Suprapubic skin (tissue), 4 donors: ENCODE measurements at regions not wholly inside any gene's neighbourhood (a gene's known extent, or its start where the extent isn't known, plus 50 kb on each side); places are given as distances from the start of the nearest gene placed in this dataset.

Experiments
- DNase-seq, 2 donors: peaks; one replicate each; pipeline ENCODE4 v3.0.0-alpha.2; 2019; ENCODE audit warnings: low spot score in 2 of 2
- H3K27ac ChIP-seq: fragments of 200-600 bp; sonication (generic); one replicate; pipeline ENCODE4 v1.5.1; 2019
- H3K27me3 ChIP-seq: fragments of 200-600 bp; sonication (generic); one replicate; pipeline ENCODE4 v1.5.1; 2019
- H3K36me3 ChIP-seq: fragments of 200-600 bp; sonication (generic); one replicate; pipeline ENCODE4 v1.5.1; 2019
- H3K4me1 ChIP-seq: fragments of 200-600 bp; sonication (generic); one replicate; pipeline ENCODE4 v1.5.1; 2019
- H3K4me3 ChIP-seq: fragments of 200-600 bp; sonication (generic); one replicate; pipeline ENCODE4 v1.5.1; 2019; ENCODE audit warnings: mild to moderate bottlenecking
- H3K9me3 ChIP-seq: fragments of 200-600 bp; sonication (generic); one replicate; pipeline ENCODE4 v1.5.1; 2019
- EP300 ChIP-seq: sonication (generic); formaldehyde crosslinking; IDR thresholded peaks from one replicate; pipeline ENCODE4 v1.6.1; 2017; ENCODE audit warnings: antibody characterized with exemption
- POLR2A ChIP-seq, 2 donors: fragments of 450-650 bp; IDR thresholded peaks; one replicate each; pipeline ENCODE4 v1.6.1; 2017; ENCODE audit warnings: antibody characterized with exemption in 2 of 2, mild to moderate bottlenecking in 2 of 2, moderate library complexity in 2 of 2
- POLR2AphosphoS5 ChIP-seq, 3 donors: sonication (generic); formaldehyde crosslinking; IDR thresholded peaks; one replicate each; pipeline ENCODE4 v1.6.1; 2017; ENCODE audit warnings: antibody characterized with exemption in 3 of 3
- WGBS: methylation state at CpG from one replicate; pipeline ENCODE4 v1.1.5; 2018; 5-methylcytosine and 5-hydroxymethylcytosine counted together
- TF ChIP-seq, protein P1 (sequence below), 2 donors: fragments of 200-600 bp in 1 of 2; fragments of 450-650 bp in 1 of 2; sonication (generic) in 1 of 2; IDR thresholded peaks; one replicate each; pipeline ENCODE4 v1.5.1; 2016 to 2019; ENCODE audit warnings: antibody characterized with exemption in 2 of 2, mild to moderate bottlenecking in 1 of 2, moderate library complexity in 1 of 2

- no peak for DNase-seq
- no peaks in the 10 kb centered on the region for H3K9me3 ChIP-seq
Measured at GRCh38 chr21:23986987-23987386, 1620.3 kb downstream of the MRPL39 start.

DNA sequence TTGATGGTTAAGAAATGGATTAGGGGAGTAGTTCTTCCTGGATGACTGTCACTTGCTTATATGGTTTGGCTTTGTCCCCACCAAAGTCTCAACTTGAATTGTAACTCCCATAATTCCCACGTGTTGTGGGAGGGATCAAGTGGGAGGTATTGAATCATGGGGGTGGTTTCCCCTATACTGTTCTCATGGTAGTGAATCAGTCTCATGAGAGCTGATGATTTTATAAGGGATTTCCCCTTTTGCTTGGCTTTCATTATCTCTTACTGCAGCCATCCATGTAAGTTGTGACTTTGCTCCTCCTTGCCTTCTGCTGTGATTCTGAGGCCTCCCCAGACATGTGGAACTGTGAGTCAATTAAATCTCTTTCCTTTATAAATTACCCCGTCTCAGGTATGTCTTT lies 1621.1 kb downstream of the MRPL39 start:
- H3K27me3 ChIP-seq = no peaks in the 10 kb centered on the region
- TF ChIP-seq EP300 (no peak), POLR2A (IDR thresholded peaks at IDR 0.05) (no peak), POLR2AphosphoS5 (IDR thresholded peaks at IDR 0.05) (no peak)
- TF ChIP-seq, protein P1, sequence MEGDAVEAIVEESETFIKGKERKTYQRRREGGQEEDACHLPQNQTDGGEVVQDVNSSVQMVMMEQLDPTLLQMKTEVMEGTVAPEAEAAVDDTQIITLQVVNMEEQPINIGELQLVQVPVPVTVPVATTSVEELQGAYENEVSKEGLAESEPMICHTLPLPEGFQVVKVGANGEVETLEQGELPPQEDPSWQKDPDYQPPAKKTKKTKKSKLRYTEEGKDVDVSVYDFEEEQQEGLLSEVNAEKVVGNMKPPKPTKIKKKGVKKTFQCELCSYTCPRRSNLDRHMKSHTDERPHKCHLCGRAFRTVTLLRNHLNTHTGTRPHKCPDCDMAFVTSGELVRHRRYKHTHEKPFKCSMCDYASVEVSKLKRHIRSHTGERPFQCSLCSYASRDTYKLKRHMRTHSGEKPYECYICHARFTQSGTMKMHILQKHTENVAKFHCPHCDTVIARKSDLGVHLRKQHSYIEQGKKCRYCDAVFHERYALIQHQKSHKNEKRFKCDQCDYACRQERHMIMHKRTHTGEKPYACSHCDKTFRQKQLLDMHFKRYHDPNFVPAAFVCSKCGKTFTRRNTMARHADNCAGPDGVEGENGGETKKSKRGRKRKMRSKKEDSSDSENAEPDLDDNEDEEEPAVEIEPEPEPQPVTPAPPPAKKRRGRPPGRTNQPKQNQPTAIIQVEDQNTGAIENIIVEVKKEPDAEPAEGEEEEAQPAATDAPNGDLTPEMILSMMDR (IDR thresholded peaks at IDR 0.05) = no peak
- no peaks in the 10 kb centered on the region for H3K36me3 ChIP-seq
- H3K4me3 ChIP-seq = no peak overlapping the region
- 64% methylated on average over 2 of the region's 2 CpGs for WGBS
- H3K9me3 ChIP-seq = peaks cover 1% of the 10 kb centered on the region
- no peak for DNase-seq
- no peak overlapping the region for H3K27ac ChIP-seq
- H3K4me1 ChIP-seq = no peaks in the 10 kb centered on the region

More at GRCh38 chr21:23986987-23987386, 1620.3 kb downstream of the MRPL39 start:
- Histone ChIP-seq H3K4me1 (no peaks in the 10 kb centered on the region), H3K27ac (no peak overlapping the region), H3K36me3 (no peaks in the 10 kb centered on the region), H3K27me3 (no peaks in the 10 kb centered on the region), H3K4me3 (no peak overlapping the region)
- TF ChIP-seq, protein P1 (IDR thresholded peaks at IDR 0.05) = no peak
- TF ChIP-seq POLR2AphosphoS5 (IDR thresholded peaks at IDR 0.05) (no peak), EP300 (no peak), POLR2A (IDR thresholded peaks at IDR 0.05) (no peak)

DNA sequence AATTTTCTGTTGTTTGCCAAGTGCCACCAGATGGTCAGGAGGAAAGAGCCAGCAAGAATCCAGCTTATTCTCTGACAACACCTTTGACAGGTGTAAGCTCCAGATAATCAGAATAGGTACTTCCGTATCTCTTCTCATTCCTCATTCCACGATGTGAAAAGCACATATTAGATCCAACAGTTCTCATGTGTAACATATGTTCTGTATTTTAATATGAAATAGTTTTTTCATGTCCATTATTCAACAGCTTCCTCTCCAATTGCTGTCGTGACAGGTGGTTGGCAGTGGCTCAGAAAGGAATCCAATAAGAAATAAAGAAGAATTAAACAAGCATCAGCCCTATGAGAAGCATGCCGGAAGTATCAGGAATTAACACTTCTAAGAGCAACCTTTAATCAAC lies 1624.7 kb downstream of the MRPL39 start:
- H3K4me3 ChIP-seq = no peak overlapping the region
- peaks cover 6% of the 10 kb centered on the region for H3K9me3 ChIP-seq
- WGBS = 54% methylated on average over 4 of the region's 4 CpGs
- no peak for DNase-seq
- H3K4me1 ChIP-seq = no peaks in the 10 kb centered on the region
- H3K36me3 ChIP-seq = no peaks in the 10 kb centered on the region
- H3K27me3 ChIP-seq = no peaks in the 10 kb centered on the region
- TF ChIP-seq POLR2A (IDR thresholded peaks at IDR 0.05) (no peak), EP300 (no peak), POLR2AphosphoS5 (IDR thresholded peaks at IDR 0.05) (no peak)
- TF ChIP-seq, protein P1 (IDR thresholded peaks at IDR 0.05) = no peak
- H3K27ac ChIP-seq = no peak overlapping the region

GRCh38 chr21:23977971-23978370 lies 1629.3 kb downstream of the MRPL39 start:
- H3K4me3 ChIP-seq = no peak overlapping the region
- H3K27ac ChIP-seq = no peak overlapping the region
- H3K9me3 ChIP-seq = peaks cover 6% of the 10 kb centered on the region
- DNase-seq = no peak
- no peaks in the 10 kb centered on the region for H3K4me1 ChIP-seq
- WGBS = 36% methylated on average over 2 of the region's 2 CpGs
- no peaks in the 10 kb centered on the region for H3K36me3 ChIP-seq
- no peak for TF ChIP-seq POLR2AphosphoS5 (IDR thresholded peaks at IDR 0.05)
- TF ChIP-seq, protein P1 (IDR thresholded peaks at IDR 0.05) = no peak
- no peak for TF ChIP-seq EP300
- no peaks in the 10 kb centered on the region for H3K27me3 ChIP-seq

DNA sequence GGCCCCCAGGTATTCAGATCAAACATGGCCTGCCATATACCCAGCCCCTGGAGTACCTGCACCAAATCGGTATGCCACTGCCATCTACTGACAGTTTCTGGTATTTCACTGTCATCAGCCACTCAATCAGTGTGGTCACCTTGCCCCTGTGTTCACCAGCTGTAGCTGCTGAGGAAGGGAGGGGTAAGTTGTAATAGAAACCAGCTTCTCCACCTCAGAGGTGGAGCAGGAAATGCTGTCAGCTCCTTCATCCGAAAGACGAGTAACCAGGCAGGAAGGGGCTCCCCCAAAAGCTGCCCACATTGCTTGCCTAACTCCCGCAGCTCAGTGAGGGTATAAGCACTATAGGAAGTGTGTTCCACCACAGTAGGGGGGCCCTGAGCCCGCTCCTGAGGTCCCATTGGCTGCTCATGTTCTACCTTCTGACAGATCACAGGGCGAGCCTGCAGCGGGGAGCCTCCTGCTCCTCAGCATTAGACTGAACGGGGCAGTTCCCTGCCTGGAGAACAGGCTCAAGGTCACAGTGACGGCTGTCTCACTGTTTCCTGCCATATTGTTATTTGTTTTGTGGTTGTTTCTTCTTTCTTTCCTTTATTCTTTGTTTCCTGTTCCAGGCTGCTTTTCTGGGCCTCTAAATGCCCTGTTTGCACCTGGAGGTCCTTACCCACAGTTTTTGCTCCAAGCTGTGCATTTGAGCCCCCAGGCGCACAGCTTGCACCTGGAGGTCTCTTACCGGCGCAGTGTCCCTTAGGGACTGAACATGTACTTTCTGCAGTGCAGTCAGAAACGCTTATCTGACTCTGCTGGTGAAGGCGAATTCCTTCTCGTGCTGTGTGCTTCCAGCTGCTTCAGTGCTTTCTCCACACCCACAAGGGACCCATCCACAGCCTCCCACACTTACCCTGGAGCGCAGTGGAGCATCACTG lies 1638.3 kb downstream of the MRPL39 start:
- no peak for DNase-seq
- 46% methylated on average over 15 of the region's 16 CpGs for WGBS
- TF ChIP-seq, protein P1 (IDR thresholded peaks at IDR 0.05) = peak in 1 of 2 donors; percentile 61
- TF ChIP-seq EP300 = no peak
- H3K36me3 ChIP-seq = no peaks in the 10 kb centered on the region
- no peak overlapping the region for H3K4me3 ChIP-seq
- H3K27me3 ChIP-seq = no peaks in the 10 kb centered on the region
- H3K27ac ChIP-seq = no peak overlapping the region
- H3K9me3 ChIP-seq = no peaks in the 10 kb centered on the region
- H3K4me1 ChIP-seq = no peaks in the 10 kb centered on the region
